Stimulated activated naive CD8-positive, alpha-beta T cell treated with anti-CD3 and anti-CD28 coated beads, Interleukin-15, amount 100 ng/mL, for 72 hours (primary cell): ENCODE measurements at regions not wholly inside any gene's neighbourhood (a gene's known extent, or its start where the extent isn't known, plus 50 kb on each side); places are given as distances from the start of the nearest gene placed in this dataset.
A peak's percentile ranks its signal among the peaks of the same experiment; 100 is the strongest.
"Not testable (repeated sequence)": the region's sequence is repeated elsewhere in the genome, so short reads cannot be mapped to it uniquely, and the experiment has no call there.

Experiments
- ATAC-seq: fragments of 150-1000 bp; cut with Tn5 transposase; 2 replicates; pipeline ENCODE4 v1.10.0; 2021; ENCODE audit warnings: mild to moderate bottlenecking, moderate library complexity
- DNase-seq, 2 donors: peaks; one replicate each; pipeline ENCODE4 v3.0.0; 2021 to 2022
- H3K27ac Mint-ChIP-seq, 2 donors: one replicate each; pipeline ENCODE4 v1.8.0; 2022; ENCODE audit warnings: mild to moderate bottlenecking in 2 of 2, mixed read lengths in 2 of 2, moderate library complexity in 2 of 2
- H3K27me3 Mint-ChIP-seq: one replicate; pipeline ENCODE4 v1.8.0; 2022; ENCODE audit warnings: mixed read lengths
- H3K4me1 Mint-ChIP-seq: one replicate; pipeline ENCODE4 v1.8.0; 2022; ENCODE audit warnings: mild to moderate bottlenecking, mixed read lengths
- H3K4me3 Mint-ChIP-seq, 2 donors: one replicate each; pipeline ENCODE4 v1.8.0; 2022; ENCODE audit warnings: mild to moderate bottlenecking in 2 of 2, mixed read lengths in 2 of 2, moderate library complexity in 1 of 2
- H3K9me3 Mint-ChIP-seq, 2 donors: one replicate each; pipeline ENCODE4 v1.8.0; 2022; ENCODE audit warnings: mixed read lengths in 2 of 2

GRCh38 chr4:56149591-56149990 is 200.8 kb downstream of the CEP135 start:
- Mint-ChIP-seq H3K4me3 (no peak overlapping the region), H3K27ac (no peak overlapping the region), H3K4me1 (no peaks in the 10 kb centered on the region), H3K27me3 (peaks cover 12% of the 10 kb centered on the region), H3K9me3 (no peaks in the 10 kb centered on the region)
- ATAC-seq, result no peak
- no peak for DNase-seq

DNA sequence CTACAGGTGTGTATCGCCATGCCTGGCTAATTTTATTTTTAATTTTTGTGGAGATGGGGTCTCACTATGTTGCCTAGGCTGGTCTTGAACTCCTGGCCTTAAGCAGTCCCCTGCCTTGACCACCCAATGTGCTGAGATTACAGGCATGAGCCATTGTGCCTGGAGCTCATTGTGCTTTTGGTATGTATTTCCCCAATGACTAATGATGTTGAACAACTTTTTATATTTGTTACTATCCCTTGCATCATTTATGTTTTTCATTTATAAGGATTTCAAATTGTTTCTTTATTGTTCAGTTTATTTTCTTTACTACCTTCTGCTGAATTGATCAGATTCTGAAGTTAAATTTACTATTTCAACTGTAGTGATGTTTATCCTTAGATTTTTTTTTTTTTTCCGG is 199.7 kb downstream of the CEP135 start:
- Mint-ChIP-seq H3K4me1 (no peaks in the 10 kb centered on the region), H3K4me3 (no peak overlapping the region), H3K9me3 (no peaks in the 10 kb centered on the region), H3K27me3 (peaks cover 12% of the 10 kb centered on the region), H3K27ac (no peak overlapping the region)
- no peak for DNase-seq
- ATAC-seq, result no peak

DNA sequence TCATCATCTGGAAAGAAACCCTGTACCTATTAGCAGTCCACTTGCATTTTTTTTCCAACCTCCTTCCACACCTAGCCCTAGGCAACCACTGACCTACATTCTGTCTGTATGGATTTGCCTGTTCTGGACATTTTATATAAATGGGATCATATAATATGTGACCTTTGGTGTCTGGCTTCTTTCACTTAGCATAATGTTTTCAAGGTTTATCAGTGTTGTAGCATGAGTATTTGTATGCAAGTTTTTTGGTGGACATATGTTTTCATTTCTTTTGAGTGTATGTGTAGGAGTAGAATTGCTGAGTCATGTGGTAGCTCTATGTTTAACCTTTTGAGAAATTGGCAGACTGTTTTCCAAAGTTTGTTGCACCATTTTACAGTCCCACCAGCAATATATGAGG is 198.6 kb downstream of the CEP135 start:
- peaks cover 9% of the 10 kb centered on the region for H3K27me3 Mint-ChIP-seq
- no peaks in the 10 kb centered on the region for H3K4me1 Mint-ChIP-seq
- no peak overlapping the region for H3K4me3 Mint-ChIP-seq
- DNase-seq (no peak), ATAC-seq (no peak)
- no peak overlapping the region for H3K27ac Mint-ChIP-seq
- no peaks in the 10 kb centered on the region for H3K9me3 Mint-ChIP-seq

- Mint-ChIP-seq H3K27me3 (peaks cover 9% of the 10 kb centered on the region), H3K9me3 (no peaks in the 10 kb centered on the region), H3K4me3 (no peak overlapping the region), H3K27ac (no peak overlapping the region), H3K4me1 (no peaks in the 10 kb centered on the region)
- no peak for ATAC-seq
- DNase-seq, result no peak
Observed at GRCh38 chr4:56146956-56147355, 198.2 kb downstream of the CEP135 start.

GRCh38 chr4:56142088-56142487 is 193.3 kb downstream of the CEP135 start:
- Mint-ChIP-seq H3K4me1 (no peaks in the 10 kb centered on the region), H3K9me3 (no peaks in the 10 kb centered on the region), H3K27ac (no peak overlapping the region), H3K4me3 (no peak overlapping the region), H3K27me3 (peaks cover 9% of the 10 kb centered on the region)
- DNase-seq (no peak), ATAC-seq (no peak)

- ATAC-seq (no peak), DNase-seq (no peak)
- no peak overlapping the region for H3K4me3 Mint-ChIP-seq
- peaks cover 9% of the 10 kb centered on the region for H3K27me3 Mint-ChIP-seq
- no peaks in the 10 kb centered on the region for H3K9me3 Mint-ChIP-seq
- H3K4me1 Mint-ChIP-seq, result no peaks in the 10 kb centered on the region
- H3K27ac Mint-ChIP-seq, result no peak overlapping the region
Observed at GRCh38 chr4:56139241-56139827, 190.6 kb downstream of the CEP135 start.

GRCh38 chr4:56134834-56135233 is 186.1 kb downstream of the CEP135 start:
- not testable (repeated sequence) for ATAC-seq, H3K27ac Mint-ChIP-seq, H3K27me3 Mint-ChIP-seq, DNase-seq, H3K4me1 Mint-ChIP-seq, H3K4me3 Mint-ChIP-seq, H3K9me3 Mint-ChIP-seq

- DNase-seq (no peak), ATAC-seq (no peak)
- Mint-ChIP-seq H3K4me3 (no peak overlapping the region), H3K4me1 (no peaks in the 10 kb centered on the region), H3K27me3 (no peaks in the 10 kb centered on the region), H3K27ac (no peak overlapping the region), H3K9me3 (no peaks in the 10 kb centered on the region)
Observed at GRCh38 chr4:56134266-56134665, 185.5 kb downstream of the CEP135 start.

DNA sequence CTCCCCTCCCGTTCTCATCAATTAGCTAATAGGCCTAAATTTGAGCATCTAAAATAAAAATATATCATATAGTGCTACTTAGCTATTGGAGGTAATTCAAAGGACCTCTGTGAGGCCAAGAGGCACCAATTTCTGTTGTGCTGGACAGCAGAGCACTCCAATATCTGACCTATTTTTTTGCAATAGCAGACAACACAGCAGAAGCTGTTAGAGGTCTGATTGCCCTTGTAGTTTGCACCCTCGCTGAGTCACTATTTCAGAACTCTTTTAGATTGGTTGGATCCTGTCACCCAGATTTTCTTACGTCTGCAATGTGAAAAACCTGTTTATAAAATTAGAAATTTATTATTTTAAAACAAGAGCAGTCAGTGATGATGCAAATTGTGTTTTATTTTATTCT is 184.1 kb downstream of the CEP135 start:
- Mint-ChIP-seq H3K27me3 (no peaks in the 10 kb centered on the region), H3K4me1 (no peaks in the 10 kb centered on the region), H3K4me3 (no peak overlapping the region), H3K9me3 (no peaks in the 10 kb centered on the region), H3K27ac (no peak overlapping the region)
- no peak for DNase-seq
- ATAC-seq, result no peak

- H3K4me1 Mint-ChIP-seq, DNase-seq, H3K27ac Mint-ChIP-seq, H3K4me3 Mint-ChIP-seq, H3K9me3 Mint-ChIP-seq, ATAC-seq, H3K27me3 Mint-ChIP-seq: not testable (repeated sequence)
Observed at GRCh38 chr4:56132188-56132587, 183.4 kb downstream of the CEP135 start.

DNA sequence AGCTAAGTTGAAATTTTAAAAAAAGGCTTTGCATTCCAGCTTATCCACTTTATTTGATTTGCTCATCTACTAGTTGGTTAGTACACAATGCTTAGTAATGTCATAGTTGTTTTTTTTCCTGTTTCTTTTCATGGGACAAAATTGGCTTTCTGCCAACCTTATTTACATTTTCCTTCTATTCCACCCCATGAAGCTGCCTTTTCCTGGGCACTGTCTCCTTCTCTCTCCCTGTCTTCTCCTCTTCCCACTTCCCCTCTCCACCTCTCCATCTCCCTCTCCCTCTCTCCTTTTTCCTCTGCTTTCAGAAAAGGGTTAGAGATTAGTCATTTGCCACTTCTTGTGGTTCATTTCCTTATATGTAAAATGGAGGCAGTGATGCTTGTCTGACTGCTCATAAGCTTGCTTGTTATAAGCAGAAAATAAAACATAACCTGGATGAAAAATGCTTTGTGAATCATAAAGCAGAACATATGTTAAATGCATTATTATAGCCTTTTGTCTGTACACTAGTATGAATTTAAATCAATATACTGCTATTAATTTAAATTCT is 181.9 kb downstream of the CEP135 start:
- Mint-ChIP-seq H3K4me3 (no peak overlapping the region), H3K4me1 (no peaks in the 10 kb centered on the region), H3K27ac (no peak overlapping the region), H3K9me3 (no peaks in the 10 kb centered on the region), H3K27me3 (peaks cover 6% of the 10 kb centered on the region)
- DNase-seq (no peak), ATAC-seq (no peak)

GRCh38 chr4:56129431-56129861 is 180.7 kb downstream of the CEP135 start:
- peaks cover 6% of the 10 kb centered on the region for H3K27me3 Mint-ChIP-seq
- no peak overlapping the region for H3K4me3 Mint-ChIP-seq
- H3K4me1 Mint-ChIP-seq, result no peaks in the 10 kb centered on the region
- no peak overlapping the region for H3K27ac Mint-ChIP-seq
- no peaks in the 10 kb centered on the region for H3K9me3 Mint-ChIP-seq
- DNase-seq (peak in 1 of 2 donors; percentile 15), ATAC-seq (peak; percentile 59)

- no peak overlapping the region for H3K27ac Mint-ChIP-seq
- H3K4me1 Mint-ChIP-seq, result no peaks in the 10 kb centered on the region
- H3K27me3 Mint-ChIP-seq, result peaks cover 6% of the 10 kb centered on the region
- DNase-seq (no peak), ATAC-seq (no peak)
- no peak overlapping the region for H3K4me3 Mint-ChIP-seq
- H3K9me3 Mint-ChIP-seq, result no peaks in the 10 kb centered on the region
Observed at GRCh38 chr4:56128213-56128612, 179.5 kb downstream of the CEP135 start.

GRCh38 chr4:56127716-56128115 is 179.0 kb downstream of the CEP135 start:
- H3K27ac Mint-ChIP-seq, result no peak overlapping the region
- no peaks in the 10 kb centered on the region for H3K9me3 Mint-ChIP-seq
- H3K4me3 Mint-ChIP-seq, result no peak overlapping the region
- H3K27me3 Mint-ChIP-seq, result peaks cover 6% of the 10 kb centered on the region
- no peaks in the 10 kb centered on the region for H3K4me1 Mint-ChIP-seq
- ATAC-seq, result no peak
- DNase-seq, result no peak

GRCh38 chr4:56123547-56123946 is 174.8 kb downstream of the CEP135 start:
- no peaks in the 10 kb centered on the region for H3K9me3 Mint-ChIP-seq
- no peak for ATAC-seq

GRCh38 chr4:56123051-56123450 is 174.3 kb downstream of the CEP135 start:
- Mint-ChIP-seq H3K4me3 (no peak overlapping the region), H3K9me3 (no peaks in the 10 kb centered on the region), H3K27ac (no peak overlapping the region), H3K4me1 (no peaks in the 10 kb centered on the region), H3K27me3 (peaks cover 6% of the 10 kb centered on the region)
- DNase-seq (no peak), ATAC-seq (no peak)

More at GRCh38 chr4:56123547-56123946, 174.8 kb downstream of the CEP135 start:
- no peaks in the 10 kb centered on the region for H3K4me1 Mint-ChIP-seq
- no peak overlapping the region for H3K27ac Mint-ChIP-seq
- DNase-seq, result no peak
- no peak overlapping the region for H3K4me3 Mint-ChIP-seq
- H3K27me3 Mint-ChIP-seq, result peaks cover 6% of the 10 kb centered on the region

GRCh38 chr4:56118845-56119244 is 170.1 kb downstream of the CEP135 start:
- Mint-ChIP-seq H3K27ac (no peak overlapping the region), H3K27me3 (no peaks in the 10 kb centered on the region), H3K4me1 (no peaks in the 10 kb centered on the region), H3K4me3 (no peak overlapping the region), H3K9me3 (no peaks in the 10 kb centered on the region)
- ATAC-seq (no peak), DNase-seq (no peak)
